Kasumi-1 (cell line): ENCODE measurements at regions not wholly inside any gene's neighbourhood (a gene's known extent, or its start where the extent isn't known, plus 50 kb on each side); places are given as distances from the start of the nearest gene placed in this dataset.

Experiments used
- DNase-seq, 2 experiments: peaks; one replicate each; lab custom pipeline; 2025; lab: John Stamatoyannopoulos, UW

DNA sequence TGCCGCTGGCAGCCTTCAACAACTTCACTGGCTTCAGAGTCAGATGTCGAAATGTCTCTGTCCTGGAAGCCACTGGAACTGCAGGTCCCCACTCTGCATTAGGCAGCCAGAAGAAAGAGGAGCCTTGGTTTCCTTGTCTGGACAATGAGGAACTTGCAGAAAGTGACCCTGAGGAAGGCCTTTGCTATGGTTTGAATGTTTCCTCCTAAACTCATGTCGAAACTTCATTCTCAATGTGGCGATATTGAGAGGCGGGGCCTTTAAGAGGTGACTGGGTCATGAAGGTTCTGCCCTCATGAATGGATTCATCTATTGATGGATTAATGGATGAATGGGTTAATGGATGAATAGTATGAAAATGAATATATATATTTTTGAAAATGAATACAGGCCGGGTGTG is 61.6 kb upstream of the GPR26 start:
- DNase-seq = no peak

GRCh38 chr10:123606006-123606405 is 60.1 kb upstream of the GPR26 start:
- no peak for DNase-seq

DNA sequence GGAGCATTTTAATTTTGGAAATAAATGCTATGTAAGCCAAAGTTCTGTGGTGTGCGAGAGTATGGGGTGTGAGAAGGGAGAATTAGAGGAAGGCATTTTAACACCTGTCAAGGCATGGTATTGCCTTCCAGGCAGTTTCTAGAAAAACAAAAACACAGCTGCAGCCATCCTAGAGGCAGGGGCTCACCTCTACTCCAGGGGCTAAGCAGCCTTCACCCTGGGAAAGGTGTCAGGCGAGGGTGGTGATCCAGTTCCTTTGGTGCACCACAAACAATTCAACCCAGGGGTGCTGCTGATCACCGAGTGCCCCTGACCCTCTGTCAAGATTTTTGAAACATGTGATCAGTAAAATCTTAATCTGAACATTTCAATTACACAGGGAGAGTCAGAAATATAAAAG is 59.2 kb upstream of the GPR26 start:
- no peak for DNase-seq

- DNase-seq = no peak
Measured at GRCh38 chr10:123607386-123607785, 58.8 kb upstream of the GPR26 start.

GRCh38 chr10:123608047-123608446 is 58.1 kb upstream of the GPR26 start:
- DNase-seq = no peak

DNA sequence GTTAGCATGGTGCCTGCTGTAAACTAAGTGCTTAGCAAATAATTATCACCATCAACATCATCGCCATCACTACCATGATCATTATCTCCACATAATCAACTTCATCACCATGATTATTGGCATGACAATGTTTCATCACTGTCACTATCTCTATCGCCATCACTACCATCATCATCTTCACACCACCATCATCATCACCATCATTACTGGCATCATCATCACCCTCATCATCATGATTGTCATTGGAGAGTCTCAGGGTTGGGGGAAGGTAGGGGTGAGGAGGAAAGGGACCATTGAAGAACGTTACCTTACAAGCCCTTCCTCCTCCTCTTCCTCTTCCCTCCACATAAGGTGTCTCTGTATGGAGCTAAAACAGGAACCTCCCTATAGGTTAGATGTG is 54.9 kb upstream of the GPR26 start:
- no peak for DNase-seq

DNA sequence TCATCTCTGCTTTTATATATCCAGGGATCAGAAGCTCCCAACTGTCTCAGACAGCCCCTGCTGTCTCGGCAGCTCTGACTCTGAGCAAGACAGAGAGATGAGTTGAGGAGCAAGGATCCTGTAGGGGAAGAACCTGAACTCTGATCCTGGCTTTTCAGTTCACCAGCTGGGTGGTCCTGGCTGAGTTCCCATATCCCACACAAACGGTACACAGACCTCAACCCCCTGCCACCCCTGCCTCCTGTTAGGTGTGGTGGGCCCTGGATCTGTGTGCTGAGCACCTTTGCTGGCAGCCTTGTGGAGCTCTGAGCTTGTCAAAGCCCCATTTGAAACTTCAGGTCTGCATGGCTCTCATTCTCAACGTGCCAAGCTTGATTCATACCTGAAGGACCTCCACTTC is 54.3 kb upstream of the GPR26 start:
- DNase-seq = no peak

DNA sequence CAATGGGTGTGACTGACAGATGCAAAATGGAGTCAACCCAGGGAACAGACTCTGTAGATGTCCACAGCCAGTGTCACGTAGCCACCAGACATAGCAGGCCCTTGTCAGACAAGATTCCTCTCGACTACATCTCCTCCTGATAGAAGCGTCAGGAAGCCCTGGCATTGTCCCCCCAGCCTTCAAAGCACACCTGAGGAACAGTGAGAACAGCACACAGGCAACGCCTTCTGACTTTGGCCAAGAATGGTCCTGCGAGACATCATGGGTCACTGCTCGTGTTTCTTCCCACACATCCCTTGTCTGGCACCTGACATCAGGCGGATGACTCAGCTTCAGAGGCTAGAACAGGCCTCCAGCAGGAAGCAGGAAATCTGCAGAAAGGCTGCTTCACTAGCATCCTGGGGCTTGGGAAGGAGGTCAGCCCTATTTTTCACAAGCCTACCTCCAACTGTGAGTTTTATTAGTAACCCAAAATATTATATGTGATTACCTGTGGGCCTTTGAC is 52.8 kb upstream of the GPR26 start:
- DNase-seq = no peak

DNA sequence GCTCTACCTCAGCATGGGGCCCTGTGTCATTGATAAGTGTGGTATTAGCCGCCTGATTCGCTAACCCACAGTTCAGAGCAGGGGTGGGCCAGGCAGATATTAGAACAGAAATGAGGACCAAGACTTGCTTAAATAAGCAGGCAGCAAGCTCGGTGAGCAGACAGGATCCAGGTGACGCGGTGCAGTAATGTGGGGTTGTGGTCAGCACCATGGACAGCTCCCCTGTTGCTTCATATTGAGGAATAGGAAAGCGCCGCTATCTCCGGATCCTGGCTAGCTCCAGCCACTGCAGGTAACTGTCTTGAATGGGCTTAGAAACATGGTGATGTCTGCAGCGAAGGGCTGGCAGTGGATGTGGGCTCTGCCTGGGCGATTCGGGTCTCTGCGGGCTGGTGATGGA is 51.3 kb upstream of the GPR26 start:
- DNase-seq = peak; percentile 47 to 54
